ENCODE measurements at regions not wholly inside any gene's neighbourhood (a gene's known extent, or its start where the extent isn't known, plus 50 kb on each side); places are given as distances from the start of the nearest gene placed in this dataset.

DNA sequence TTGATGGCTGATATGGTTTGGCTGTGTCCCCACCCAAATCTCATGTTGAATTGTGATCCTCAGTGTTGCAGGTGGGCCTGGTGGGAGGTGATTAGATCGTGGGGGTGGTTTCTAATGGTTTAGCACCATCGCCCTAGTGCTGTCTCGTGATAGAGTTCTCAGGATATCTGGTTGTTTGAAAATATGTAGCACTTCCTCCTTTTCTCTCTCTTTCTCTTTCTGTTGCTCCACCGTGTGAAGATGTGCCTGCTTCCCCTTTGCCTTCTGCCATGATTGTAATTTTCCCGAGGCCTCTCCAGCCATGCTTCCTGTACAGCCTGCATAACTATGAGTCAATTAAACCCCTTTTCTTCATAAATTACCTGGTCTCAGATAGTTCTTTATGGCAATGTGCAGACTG lies 111.6 kb downstream of the SREK1 start:
- TF ChIP-seq, protein P1, sequence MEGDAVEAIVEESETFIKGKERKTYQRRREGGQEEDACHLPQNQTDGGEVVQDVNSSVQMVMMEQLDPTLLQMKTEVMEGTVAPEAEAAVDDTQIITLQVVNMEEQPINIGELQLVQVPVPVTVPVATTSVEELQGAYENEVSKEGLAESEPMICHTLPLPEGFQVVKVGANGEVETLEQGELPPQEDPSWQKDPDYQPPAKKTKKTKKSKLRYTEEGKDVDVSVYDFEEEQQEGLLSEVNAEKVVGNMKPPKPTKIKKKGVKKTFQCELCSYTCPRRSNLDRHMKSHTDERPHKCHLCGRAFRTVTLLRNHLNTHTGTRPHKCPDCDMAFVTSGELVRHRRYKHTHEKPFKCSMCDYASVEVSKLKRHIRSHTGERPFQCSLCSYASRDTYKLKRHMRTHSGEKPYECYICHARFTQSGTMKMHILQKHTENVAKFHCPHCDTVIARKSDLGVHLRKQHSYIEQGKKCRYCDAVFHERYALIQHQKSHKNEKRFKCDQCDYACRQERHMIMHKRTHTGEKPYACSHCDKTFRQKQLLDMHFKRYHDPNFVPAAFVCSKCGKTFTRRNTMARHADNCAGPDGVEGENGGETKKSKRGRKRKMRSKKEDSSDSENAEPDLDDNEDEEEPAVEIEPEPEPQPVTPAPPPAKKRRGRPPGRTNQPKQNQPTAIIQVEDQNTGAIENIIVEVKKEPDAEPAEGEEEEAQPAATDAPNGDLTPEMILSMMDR (CRISPR knock-in tag; IDR thresholded peaks at IDR 0.05) = no peak
- TF ChIP-seq POLR2A (IDR thresholded peaks at IDR 0.05; ENCODE audit: insufficient read depth in 1 of 2, low read depth in 2 of 2, low read length in 2 of 2) (no peak), ZNF207 (IDR thresholded peaks at IDR 0.05; ENCODE audit: borderline replicate concordance) (no peak)
